Liver (tissue), 3 donors: ENCODE measurements at regions not wholly inside any gene's neighbourhood (a gene's known extent, or its start where the extent isn't known, plus 50 kb on each side); places are given as distances from the start of the nearest gene placed in this dataset.

Experiments used
- EGR1 ChIP-seq, 2 donors: IDR thresholded peaks; 2 replicates each; pipeline ENCODE4 v1.6.1; 2016 to 2018; ENCODE audit warnings: antibody characterized with exemption in 2 of 2, low read depth in 2 of 2
- GABPA ChIP-seq, 2 donors: IDR thresholded peaks in 1 of 2; conservative IDR thresholded peaks in 1 of 2; 2 replicates each; pipeline ENCODE4 v1.6.1; 2016; ENCODE audit warnings: antibody characterized with exemption in 2 of 2, mild to moderate bottlenecking in 1 of 2, moderate library complexity in 1 of 2
- JUND ChIP-seq, 2 donors: IDR thresholded peaks; 2 replicates each; pipeline ENCODE4 v1.6.1; 2016; ENCODE audit warnings: antibody characterized with exemption in 2 of 2
- RAD21 ChIP-seq, 2 donors: IDR thresholded peaks; 2 replicates each; pipeline ENCODE4 v1.6.1; 2016; ENCODE audit warnings: antibody characterized with exemption in 2 of 2, mild to moderate bottlenecking in 2 of 2
- SP1 ChIP-seq: IDR thresholded peaks from 2 replicates; pipeline ENCODE4 v1.6.1; 2018; ENCODE audit warnings: antibody characterized with exemption, mild to moderate bottlenecking
- TAF1 ChIP-seq: conservative IDR thresholded peaks from 2 replicates; pipeline ENCODE4 v1.6.1; 2016; ENCODE audit warnings: antibody characterized with exemption, mild to moderate bottlenecking
- YY1 ChIP-seq: IDR thresholded peaks from 2 replicates; pipeline ENCODE4 v1.6.1; 2016; ENCODE audit warnings: antibody characterized with exemption, mild to moderate bottlenecking
- ZBTB33 ChIP-seq: IDR thresholded peaks from 2 replicates; pipeline ENCODE4 v1.6.1; 2016; ENCODE audit warnings: antibody characterized with exemption
- TF ChIP-seq, protein P1 (sequence below): fragments of 150-350 bp; IDR thresholded peaks from 2 replicates; pipeline ENCODE4 v1.5.1; 2017; ENCODE audit warnings: improper control_type of control experiment, low read depth, low read length; ENCODE audit not compliant: missing input control
- TF ChIP-seq, protein P2 (sequence below): IDR thresholded peaks from 2 replicates; pipeline ENCODE4 v1.6.1; 2016; ENCODE audit warnings: antibody characterized with exemption
- TF ChIP-seq, protein P3 (sequence below): IDR thresholded peaks from 2 replicates; pipeline ENCODE4 v1.6.1; 2016; ENCODE audit warnings: antibody characterized with exemption, mild to moderate bottlenecking
- TF ChIP-seq, protein P4 (sequence below): IDR thresholded peaks from 2 replicates; pipeline ENCODE4 v1.6.1; 2016; ENCODE audit warnings: antibody characterized with exemption
- donor health status: healthy.
- donor health status: healthy.

DNA sequence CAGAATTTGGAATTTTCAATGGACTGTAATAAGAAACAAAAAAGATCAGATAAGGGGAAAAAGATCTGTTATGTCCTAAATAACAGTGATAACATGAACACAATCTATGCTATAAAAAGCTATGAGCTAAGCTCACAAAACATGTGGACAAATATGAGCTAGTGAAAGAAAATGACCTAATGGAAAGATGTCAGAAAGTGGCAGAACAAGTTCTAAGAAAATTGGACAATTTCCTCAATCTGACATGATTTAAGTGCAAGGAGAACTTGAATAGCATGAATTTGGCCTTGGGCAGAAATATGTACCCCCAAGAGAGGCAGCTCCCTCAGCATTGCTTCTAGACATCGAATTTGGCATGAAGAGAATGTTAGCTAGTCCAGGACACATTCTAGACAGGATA lies 212.0 kb upstream of the PGR start:
- TF ChIP-seq SP1, result no peak
- TF ChIP-seq, protein P1, sequence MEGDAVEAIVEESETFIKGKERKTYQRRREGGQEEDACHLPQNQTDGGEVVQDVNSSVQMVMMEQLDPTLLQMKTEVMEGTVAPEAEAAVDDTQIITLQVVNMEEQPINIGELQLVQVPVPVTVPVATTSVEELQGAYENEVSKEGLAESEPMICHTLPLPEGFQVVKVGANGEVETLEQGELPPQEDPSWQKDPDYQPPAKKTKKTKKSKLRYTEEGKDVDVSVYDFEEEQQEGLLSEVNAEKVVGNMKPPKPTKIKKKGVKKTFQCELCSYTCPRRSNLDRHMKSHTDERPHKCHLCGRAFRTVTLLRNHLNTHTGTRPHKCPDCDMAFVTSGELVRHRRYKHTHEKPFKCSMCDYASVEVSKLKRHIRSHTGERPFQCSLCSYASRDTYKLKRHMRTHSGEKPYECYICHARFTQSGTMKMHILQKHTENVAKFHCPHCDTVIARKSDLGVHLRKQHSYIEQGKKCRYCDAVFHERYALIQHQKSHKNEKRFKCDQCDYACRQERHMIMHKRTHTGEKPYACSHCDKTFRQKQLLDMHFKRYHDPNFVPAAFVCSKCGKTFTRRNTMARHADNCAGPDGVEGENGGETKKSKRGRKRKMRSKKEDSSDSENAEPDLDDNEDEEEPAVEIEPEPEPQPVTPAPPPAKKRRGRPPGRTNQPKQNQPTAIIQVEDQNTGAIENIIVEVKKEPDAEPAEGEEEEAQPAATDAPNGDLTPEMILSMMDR, result no peak
- TF ChIP-seq, protein P2, sequence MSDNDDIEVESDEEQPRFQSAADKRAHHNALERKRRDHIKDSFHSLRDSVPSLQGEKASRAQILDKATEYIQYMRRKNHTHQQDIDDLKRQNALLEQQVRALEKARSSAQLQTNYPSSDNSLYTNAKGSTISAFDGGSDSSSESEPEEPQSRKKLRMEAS, result no peak
- no peak for TF ChIP-seq TAF1
- no peak for TF ChIP-seq ZBTB33
- TF ChIP-seq, protein P3, sequence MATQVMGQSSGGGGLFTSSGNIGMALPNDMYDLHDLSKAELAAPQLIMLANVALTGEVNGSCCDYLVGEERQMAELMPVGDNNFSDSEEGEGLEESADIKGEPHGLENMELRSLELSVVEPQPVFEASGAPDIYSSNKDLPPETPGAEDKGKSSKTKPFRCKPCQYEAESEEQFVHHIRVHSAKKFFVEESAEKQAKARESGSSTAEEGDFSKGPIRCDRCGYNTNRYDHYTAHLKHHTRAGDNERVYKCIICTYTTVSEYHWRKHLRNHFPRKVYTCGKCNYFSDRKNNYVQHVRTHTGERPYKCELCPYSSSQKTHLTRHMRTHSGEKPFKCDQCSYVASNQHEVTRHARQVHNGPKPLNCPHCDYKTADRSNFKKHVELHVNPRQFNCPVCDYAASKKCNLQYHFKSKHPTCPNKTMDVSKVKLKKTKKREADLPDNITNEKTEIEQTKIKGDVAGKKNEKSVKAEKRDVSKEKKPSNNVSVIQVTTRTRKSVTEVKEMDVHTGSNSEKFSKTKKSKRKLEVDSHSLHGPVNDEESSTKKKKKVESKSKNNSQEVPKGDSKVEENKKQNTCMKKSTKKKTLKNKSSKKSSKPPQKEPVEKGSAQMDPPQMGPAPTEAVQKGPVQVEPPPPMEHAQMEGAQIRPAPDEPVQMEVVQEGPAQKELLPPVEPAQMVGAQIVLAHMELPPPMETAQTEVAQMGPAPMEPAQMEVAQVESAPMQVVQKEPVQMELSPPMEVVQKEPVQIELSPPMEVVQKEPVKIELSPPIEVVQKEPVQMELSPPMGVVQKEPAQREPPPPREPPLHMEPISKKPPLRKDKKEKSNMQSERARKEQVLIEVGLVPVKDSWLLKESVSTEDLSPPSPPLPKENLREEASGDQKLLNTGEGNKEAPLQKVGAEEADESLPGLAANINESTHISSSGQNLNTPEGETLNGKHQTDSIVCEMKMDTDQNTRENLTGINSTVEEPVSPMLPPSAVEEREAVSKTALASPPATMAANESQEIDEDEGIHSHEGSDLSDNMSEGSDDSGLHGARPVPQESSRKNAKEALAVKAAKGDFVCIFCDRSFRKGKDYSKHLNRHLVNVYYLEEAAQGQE, result no peak
- TF ChIP-seq, protein P4, sequence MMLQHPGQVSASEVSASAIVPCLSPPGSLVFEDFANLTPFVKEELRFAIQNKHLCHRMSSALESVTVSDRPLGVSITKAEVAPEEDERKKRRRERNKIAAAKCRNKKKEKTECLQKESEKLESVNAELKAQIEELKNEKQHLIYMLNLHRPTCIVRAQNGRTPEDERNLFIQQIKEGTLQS, result no peak
- TF ChIP-seq YY1, result no peak
- TF ChIP-seq JUND (IDR thresholded peaks at IDR 0.05), result no peak
- TF ChIP-seq RAD21 (IDR thresholded peaks at IDR 0.05), result no peak
- no peak for TF ChIP-seq GABPA (IDR thresholded peaks at IDR 0.05 in 1 of 2, conservative IDR thresholded peaks at IDR 0.05 in 1 of 2)
- TF ChIP-seq EGR1 (IDR thresholded peaks at IDR 0.05; ENCODE audit: low read depth in 2 of 2), result no peak
